HG03575 (cell line): ENCODE measurements at regions not wholly inside any gene's neighbourhood (a gene's known extent, or its start where the extent isn't known, plus 50 kb on each side); places are given as distances from the start of the nearest gene placed in this dataset.
A peak's percentile ranks its signal among the peaks of the same experiment; 100 is the strongest.

Experiments used
- ATAC-seq: cut with Tn5 transposase; IDR thresholded peaks from one replicate; pipeline ENCODE4 v1.9.1; 2021; ENCODE audit not compliant: unreplicated experiment, insufficient number of reproducible peaks, low FRiP score; ENCODE audit errors: extremely low read depth

GRCh38 chr5:10856683-10857337 lies 95.8 kb upstream of the DAP start:
- ATAC-seq, result no peak

GRCh38 chr5:10856071-10856470 lies 95.0 kb upstream of the DAP start:
- ATAC-seq, result no peak

GRCh38 chr5:10854506-10855277 lies 93.7 kb upstream of the DAP start:
- no peak for ATAC-seq

- ATAC-seq, result no peak
These were observed 92.1 kb upstream of the DAP start for GRCh38 chr5:10853154-10853553.

GRCh38 chr5:10849278-10849677 lies 88.2 kb upstream of the DAP start:
- no peak for ATAC-seq

GRCh38 chr5:10844016-10844415 lies 83.0 kb upstream of the DAP start:
- ATAC-seq, result no peak

GRCh38 chr5:10842823-10843222 lies 81.8 kb upstream of the DAP start:
- ATAC-seq, result no peak

- ATAC-seq, result no peak
These were observed 79.0 kb upstream of the DAP start for GRCh38 chr5:10839916-10840599.

- ATAC-seq, result no peak
These were observed 78.1 kb upstream of the DAP start for GRCh38 chr5:10839118-10839517.

GRCh38 chr5:10838038-10838437 lies 77.0 kb upstream of the DAP start:
- no peak for ATAC-seq

- ATAC-seq, result no peak
These were observed 76.0 kb upstream of the DAP start for GRCh38 chr5:10836986-10837385.

GRCh38 chr5:10834695-10835094 lies 73.7 kb upstream of the DAP start:
- no peak for ATAC-seq

GRCh38 chr5:10832987-10833386 lies 72.0 kb upstream of the DAP start:
- ATAC-seq, result no peak

GRCh38 chr5:10832421-10832820 lies 71.4 kb upstream of the DAP start:
- ATAC-seq, result no peak

- no peak for ATAC-seq
These were observed 70.4 kb upstream of the DAP start for GRCh38 chr5:10831419-10831818.

- ATAC-seq, result no peak
These were observed 67.2 kb upstream of the DAP start for GRCh38 chr5:10828241-10828640.

- no peak for ATAC-seq
These were observed 66.5 kb upstream of the DAP start for GRCh38 chr5:10827571-10827970.

- ATAC-seq, result no peak
These were observed 65.9 kb upstream of the DAP start for GRCh38 chr5:10826971-10827370.

GRCh38 chr5:10825897-10826644 lies 65.0 kb upstream of the DAP start:
- ATAC-seq, result peak; percentile 68
